Right lung (tissue), 2 donors: ENCODE measurements at regions not wholly inside any gene's neighbourhood (a gene's known extent, or its start where the extent isn't known, plus 50 kb on each side); places are given as distances from the start of the nearest gene placed in this dataset.
"Not testable (repeated sequence)": the region's sequence is repeated elsewhere in the genome, so short reads cannot be mapped to it uniquely, and the experiment has no call there.

Experiments
- DNase-seq, 2 donors: peaks; one replicate each; pipeline ENCODE4 v3.0.0-alpha.2; 2013

- DNase-seq = no peak
These were observed 74.5 kb upstream of the VKORC1L1 start for GRCh38 chr7:65798111-65799075.

GRCh38 chr7:65800191-65800590, 72.7 kb upstream of the VKORC1L1 start:
- DNase-seq = not testable (repeated sequence)

DNA sequence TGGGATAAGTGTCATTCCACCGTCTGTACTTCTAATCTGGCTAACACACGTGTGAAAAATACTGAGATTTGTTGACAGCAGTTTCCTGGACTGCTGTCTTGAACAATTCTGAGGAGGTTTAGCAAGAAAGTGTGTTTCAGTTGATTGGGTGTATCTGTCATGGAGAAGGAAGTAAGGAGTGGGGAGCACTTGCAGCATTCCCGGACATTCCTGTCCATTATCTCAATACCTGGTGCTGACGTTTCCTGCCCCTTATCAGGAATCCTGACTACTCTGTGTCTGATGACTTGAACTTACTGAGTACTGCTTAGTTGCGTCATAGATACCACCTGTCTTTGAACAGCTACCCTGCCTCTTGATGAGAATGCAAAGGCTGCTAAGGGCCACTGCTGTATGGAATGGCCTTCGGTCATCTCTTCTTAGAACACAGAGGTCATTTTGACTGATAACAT, 72.0 kb upstream of the VKORC1L1 start:
- DNase-seq = no peak

DNA sequence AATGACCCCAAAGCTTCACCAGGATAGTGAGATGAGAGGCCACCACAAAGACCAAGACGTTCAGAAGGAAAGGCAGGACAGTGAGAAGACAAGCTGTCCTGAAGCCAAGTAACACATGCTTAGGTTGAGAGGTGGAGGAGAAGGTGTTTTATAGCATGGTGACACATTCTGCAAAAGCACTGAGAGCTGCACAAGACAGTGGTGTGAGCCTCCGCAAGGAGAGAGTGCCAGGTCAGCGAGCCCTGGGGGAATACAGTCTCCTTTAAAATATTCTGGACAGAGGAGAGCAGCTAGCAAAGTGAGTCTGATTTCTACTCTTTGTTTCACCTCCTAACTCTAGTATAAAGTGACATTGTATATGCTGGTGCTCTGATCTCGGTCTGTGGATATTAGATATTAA, 68.0 kb upstream of the VKORC1L1 start:
- DNase-seq = no peak

DNA sequence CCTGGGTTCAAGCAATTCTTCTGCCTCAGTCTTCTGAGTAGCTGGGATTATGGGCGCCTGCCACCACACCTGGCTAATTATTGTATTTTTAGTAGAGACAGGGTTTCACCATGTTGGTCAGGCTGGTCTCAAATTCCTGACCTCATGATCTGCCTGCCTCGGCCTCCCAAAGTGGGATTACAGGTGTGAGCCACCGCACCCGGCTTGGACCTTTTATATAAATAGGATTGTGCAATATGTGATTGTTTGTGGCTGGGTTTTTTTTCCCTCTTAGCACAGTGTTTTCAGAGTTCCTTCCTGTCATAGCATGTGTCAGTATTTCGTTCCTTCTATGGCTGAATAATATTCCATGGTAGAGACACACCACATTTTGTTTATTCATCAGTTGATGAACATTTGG, 65.8 kb upstream of the VKORC1L1 start:
- not testable (repeated sequence) for DNase-seq

GRCh38 chr7:65809259-65809981, 63.5 kb upstream of the VKORC1L1 start:
- no peak for DNase-seq

- no peak for DNase-seq
These were observed 62.9 kb upstream of the VKORC1L1 start for GRCh38 chr7:65809982-65810288.

- DNase-seq = no peak
These were observed 60.6 kb upstream of the VKORC1L1 start for GRCh38 chr7:65812281-65812680.

GRCh38 chr7:65814556-65815167, 58.2 kb upstream of the VKORC1L1 start:
- DNase-seq = not testable (repeated sequence)

- DNase-seq = no peak
These were observed 52.5 kb upstream of the VKORC1L1 start for GRCh38 chr7:65820287-65820950.
